ENCODE measurements at regions not wholly inside any gene's neighbourhood (a gene's known extent, or its start where the extent isn't known, plus 50 kb on each side); places are given as distances from the start of the nearest gene placed in this dataset.

- TF ChIP-seq, protein P1, sequence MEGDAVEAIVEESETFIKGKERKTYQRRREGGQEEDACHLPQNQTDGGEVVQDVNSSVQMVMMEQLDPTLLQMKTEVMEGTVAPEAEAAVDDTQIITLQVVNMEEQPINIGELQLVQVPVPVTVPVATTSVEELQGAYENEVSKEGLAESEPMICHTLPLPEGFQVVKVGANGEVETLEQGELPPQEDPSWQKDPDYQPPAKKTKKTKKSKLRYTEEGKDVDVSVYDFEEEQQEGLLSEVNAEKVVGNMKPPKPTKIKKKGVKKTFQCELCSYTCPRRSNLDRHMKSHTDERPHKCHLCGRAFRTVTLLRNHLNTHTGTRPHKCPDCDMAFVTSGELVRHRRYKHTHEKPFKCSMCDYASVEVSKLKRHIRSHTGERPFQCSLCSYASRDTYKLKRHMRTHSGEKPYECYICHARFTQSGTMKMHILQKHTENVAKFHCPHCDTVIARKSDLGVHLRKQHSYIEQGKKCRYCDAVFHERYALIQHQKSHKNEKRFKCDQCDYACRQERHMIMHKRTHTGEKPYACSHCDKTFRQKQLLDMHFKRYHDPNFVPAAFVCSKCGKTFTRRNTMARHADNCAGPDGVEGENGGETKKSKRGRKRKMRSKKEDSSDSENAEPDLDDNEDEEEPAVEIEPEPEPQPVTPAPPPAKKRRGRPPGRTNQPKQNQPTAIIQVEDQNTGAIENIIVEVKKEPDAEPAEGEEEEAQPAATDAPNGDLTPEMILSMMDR (IDR thresholded peaks at IDR 0.05) = no peak
- TF ChIP-seq POLR2A (IDR thresholded peaks at IDR 0.05) = no peak
These were observed 445.5 kb downstream of the GABRG2 start for GRCh38 chr5:162512935-162513565.

Measured in ovary (tissue), 3 donors.